ENCODE measurements at regions not wholly inside any gene's neighbourhood (a gene's known extent, or its start where the extent isn't known, plus 50 kb on each side); places are given as distances from the start of the nearest gene placed in this dataset.
"Not testable (repeated sequence)": the region's sequence is repeated elsewhere in the genome, so short reads cannot be mapped to it uniquely, and the experiment has no call there.

DNA sequence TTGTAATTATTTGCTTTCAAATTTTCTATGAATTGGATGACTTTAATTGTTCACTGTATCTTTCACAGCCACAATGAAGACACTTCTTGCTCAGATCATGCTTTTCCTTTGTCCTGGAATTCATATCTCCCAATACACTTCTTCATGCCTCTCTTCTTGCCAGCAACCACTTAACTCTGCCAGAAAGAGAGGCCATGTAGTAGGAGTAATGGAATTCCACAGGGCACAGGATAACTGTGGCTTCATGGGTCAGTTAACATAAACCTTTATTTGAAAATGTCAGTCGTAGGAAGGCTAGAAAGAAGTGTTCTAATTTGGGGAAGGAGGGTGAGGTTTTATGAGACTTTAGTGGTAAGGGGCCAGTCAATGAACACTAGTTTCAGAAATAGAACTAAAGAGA, 190.3 kb downstream of the TMEM167A start:
- no peak for DNase-seq

DNA sequence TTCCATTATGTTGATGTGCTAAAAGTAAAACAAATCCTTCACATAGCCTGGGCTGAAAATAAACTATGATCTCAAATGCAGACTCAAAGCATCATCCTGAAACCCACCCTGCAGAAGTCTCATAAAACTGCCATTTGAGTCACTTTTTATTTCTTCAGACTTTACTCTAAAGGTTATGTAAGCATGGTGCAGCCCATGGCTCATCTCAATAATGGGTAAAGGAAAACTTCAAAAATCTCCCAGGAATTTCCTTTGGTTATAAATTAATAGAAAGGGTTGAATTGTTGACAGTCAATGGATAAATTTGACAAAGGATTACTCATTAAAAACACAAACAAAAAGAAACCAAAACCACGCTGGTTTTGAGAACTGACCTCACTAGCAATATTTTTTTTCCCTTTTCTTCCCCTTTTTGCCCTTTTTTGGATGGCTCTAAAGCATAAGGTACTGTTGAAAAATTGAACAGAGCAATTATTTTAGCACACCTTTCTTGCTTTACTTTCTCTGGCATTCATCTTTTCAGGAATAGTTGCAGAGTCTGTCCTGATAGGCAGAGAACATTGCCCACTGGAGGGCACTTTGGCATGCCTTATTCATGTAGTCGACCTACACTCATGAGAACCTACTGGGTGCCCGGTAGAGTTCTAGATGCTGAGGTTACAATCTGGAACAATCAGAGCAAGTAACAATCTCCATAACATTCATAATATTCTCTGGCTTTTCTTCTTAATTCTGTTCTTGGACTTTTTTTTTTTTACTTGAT, 191.4 kb downstream of the TMEM167A start:
- DNase-seq = no peak

DNA sequence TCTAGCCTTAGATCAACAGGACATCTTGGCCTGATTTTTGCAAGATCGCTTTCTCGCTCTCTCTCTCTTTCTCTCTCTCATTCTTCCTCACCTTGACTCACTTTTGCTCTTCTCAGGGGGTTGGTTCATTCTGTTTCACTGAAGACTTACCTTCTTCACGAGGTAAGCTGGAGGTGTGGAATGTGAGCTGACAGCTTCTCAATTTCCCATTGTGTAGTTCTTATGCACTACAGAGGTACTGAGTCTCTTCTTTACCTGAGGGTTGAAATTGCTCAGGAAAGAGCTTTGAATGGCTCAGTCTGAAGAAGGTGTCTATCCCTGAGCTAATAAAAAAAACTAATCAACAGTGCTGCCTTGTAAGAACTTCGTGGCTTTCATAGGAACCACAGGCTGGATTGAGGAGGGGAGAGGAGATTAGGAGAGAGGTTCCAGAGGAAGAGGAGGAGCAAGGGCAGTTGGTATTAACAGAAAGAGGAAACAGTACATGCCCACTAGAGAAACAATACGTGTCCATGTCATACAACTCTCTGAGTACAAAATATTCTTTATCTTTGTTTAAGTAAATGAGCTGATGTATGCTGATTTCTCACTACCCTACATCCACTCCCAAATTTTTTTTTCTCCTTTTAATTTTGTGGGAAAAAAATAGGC, 192.2 kb downstream of the TMEM167A start:
- no peak for DNase-seq

DNA sequence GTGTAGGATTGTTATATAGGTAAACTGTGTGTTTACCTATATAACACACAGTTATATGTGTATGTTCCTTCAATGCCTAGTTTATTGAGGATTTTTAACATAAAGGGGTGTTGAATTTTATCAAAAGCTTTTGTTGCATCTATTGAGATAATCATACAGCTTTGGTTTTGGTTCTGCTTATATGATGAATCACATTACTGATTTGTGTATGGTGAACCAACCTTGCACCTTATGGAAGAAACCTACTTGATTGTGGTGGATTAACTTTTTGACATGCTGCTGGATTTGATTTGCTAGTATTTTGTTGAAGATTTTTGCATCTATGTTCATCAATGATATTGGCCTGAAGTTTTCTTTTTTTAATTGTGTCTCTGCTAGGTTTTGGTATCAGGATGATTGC, 194.9 kb downstream of the TMEM167A start:
- no peak for DNase-seq

DNA sequence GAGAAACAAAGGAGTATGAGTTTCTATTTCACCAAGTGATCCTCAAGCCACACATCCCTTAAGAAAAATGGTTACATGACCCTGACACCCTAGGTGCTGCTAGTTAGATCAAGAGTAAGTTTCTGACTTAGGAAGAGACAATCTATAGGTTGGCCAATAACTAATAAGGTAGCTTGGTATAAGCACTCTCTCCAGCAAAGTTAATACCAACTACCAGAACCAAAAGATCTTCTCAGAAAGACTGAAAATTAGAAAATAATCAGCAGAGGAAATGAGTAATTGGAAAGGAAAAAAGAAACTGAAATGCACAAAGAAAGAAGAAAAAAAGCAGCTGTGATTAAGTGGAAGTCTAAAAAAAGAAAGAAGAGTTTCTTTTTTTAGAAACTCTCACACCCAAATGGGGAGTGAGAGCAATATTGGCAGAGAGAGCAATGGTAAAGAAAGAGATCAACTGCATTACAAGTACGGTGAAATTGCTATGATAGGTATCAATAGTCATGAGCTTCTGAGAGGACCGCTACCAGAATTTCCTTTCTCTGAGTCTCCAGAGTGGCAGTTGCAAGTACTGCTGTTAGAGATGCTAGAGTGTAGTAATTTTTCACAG, 195.5 kb downstream of the TMEM167A start:
- no peak for DNase-seq

DNA sequence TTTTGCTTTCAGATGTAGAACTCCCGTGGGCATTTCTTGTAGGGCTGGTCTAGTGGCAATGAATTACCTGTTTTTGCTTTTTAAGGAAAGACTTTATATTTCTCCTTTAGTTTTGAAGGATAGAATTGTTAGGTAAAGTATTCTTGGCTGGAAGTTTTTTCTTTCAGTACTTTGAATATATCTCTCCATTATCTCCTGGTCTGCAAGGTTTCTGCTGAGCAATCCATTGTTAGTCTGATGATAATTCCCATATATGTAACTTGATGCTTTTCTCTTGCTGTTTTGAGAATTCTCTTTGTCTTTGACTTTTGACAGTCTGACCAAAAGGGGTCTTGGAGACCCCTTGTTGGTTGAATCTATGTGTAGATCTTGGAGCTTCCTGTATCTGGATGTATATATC, 198.1 kb downstream of the TMEM167A start:
- no peak for DNase-seq

DNA sequence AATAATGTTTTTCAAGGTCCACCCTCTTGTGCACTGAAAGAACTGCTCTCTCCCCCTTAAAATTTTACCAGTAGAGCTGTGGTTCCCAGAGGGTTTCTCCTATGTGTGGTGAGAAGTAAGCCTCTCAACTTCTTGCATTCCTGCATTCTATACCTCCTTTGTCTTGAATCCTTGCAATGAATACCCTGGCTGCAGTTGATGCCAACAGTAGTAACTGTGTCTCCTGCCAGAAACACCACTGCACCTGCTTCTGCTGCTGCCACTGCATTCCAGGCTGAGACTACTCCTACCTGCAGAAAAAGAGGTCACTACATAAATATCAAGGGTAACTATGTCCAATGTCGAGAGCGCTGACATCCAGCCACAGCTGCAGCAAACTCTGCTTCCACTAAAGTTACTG, 203.7 kb downstream of the TMEM167A start:
- DNase-seq = no peak

DNA sequence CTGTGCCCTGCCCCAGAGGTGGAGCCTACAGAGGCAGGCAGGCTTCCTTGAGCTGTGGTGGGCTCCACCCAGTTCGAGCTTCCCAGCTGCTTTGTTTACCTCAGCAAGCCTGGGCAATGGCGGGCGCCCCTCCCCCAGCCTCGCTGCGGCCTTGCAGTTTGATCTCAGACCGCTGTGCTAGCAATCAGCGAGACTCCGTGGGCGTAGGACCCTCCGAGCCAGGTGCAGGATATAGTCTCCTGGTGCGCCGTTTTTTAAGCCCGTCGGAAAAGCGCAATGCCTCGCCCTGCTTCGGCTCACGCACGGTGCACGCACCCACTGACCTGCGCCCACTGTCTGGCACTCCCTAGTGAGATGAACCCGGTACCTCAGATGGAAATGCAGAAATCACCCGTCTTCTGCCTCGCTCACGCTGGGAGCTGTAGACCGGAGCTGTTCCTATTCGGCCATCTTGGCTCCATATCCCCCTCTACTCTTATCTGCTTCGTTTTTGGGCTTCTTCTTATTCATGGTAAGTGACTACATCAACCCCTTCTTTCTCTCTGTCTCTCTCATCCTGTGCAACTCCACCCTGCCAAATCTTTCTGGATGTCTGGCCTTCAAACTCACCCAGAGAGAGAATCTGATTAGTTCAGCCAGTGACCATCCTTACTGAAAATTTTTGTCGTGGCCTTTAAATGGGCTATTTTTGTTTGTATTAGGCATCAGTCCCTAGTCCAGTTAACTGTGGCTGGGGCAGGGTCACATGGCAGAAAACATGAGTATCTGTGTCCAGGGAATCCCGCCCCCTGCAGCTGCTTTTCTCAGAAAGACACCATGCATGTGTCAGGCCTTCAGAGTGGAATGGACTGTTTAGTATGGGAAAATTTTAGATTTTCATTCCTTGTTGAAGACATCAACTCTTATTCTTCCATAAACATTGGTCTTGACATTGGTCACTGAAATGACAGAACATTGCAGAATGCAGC, 204.6 kb downstream of the TMEM167A start:
- DNase-seq = not testable (repeated sequence)

DNA sequence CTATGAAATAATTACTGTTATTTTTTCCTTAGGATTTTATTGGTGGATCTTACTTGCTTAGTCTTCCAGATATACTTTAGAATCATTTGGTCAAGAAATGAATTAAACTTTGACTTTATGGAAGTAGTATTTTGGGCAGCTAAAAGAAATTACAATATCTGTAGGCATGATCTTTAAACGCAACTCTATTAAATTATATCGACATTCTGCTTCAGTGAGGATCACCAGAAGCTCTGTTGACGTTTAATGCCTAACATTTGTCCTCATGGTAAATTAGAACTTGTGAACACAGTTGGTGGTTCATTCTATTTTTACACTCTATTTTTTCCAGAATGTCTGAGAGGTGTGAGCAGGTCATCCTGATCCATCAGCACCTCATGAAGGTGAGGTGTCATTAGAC, 211.6 kb downstream of the TMEM167A start:
- DNase-seq = no peak

DNA sequence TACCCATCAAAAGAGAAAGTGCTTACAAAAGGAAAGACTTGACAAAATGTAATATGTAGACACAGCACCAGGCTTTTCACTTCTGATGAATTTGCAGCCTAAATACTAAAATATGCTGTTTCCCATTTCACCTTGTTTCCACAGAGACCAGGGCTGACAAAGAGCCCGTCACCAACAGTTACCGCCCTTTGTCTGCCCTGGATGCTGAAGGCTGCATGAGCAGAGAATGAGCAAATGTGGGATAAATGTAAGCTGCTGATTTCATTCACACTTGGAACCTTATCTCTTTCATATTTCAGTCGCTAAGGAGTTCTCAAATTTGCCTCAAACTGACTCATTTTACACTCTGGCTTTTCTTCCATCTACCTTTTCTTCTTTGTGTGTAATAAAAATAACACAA, 213.9 kb downstream of the TMEM167A start:
- no peak for DNase-seq

DNA sequence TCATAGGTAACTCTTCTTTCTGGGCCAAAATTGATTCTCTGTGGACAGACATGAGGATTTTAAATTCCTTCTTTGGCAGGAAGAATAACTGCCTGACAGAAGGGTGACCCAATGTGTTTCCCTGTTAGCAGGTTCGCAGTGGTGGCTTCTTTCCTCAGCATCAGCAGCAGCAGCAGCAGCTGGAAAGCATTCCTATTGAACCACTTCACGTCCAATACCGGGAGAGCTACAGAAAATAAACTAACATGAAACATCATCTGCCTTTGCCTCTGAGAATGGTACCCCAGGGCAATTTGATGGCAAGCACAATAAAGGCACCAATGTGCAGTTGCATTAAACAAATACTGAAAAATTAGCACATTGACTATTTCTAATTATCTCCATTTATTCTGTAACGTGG, 214.5 kb downstream of the TMEM167A start:
- DNase-seq = no peak

DNA sequence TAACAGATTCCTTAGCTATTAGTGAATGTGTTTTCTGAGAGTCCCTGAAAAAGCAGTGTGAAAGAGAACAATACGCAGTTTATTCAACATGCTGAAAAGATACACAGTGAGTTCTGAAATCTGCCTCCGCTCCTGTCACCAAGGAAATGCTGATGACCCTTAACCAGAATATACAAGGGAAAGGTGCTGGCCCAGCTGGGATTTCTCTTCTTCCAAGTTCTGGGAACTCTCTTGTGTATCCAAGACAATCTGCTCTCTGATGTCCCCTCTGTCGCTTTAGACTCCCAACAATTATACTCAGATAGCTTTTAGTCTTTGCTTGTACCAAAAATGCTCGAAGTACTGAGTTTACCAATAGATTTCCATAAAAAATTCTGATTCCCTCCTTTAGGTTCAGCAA, 214.9 kb downstream of the TMEM167A start:
- DNase-seq = no peak

DNA sequence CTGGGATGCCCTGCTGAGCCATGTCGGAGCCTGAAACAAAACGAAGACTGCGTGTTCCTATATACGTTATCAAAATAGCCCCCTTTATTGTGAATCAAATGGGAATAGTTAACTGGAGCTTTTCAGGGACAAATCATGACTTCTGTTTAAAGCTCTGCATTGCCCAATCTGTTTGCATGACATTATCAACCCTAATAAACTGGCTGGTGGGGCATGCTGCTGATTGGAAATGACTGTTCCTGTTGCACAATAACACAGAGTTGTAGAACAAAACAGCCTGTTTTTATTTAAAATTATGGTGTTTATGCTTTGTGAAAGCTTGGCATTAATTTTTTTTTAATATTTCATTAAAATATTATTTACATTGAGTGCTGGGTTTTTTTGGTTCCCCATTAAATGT, 215.5 kb downstream of the TMEM167A start:
- no peak for DNase-seq

DNA sequence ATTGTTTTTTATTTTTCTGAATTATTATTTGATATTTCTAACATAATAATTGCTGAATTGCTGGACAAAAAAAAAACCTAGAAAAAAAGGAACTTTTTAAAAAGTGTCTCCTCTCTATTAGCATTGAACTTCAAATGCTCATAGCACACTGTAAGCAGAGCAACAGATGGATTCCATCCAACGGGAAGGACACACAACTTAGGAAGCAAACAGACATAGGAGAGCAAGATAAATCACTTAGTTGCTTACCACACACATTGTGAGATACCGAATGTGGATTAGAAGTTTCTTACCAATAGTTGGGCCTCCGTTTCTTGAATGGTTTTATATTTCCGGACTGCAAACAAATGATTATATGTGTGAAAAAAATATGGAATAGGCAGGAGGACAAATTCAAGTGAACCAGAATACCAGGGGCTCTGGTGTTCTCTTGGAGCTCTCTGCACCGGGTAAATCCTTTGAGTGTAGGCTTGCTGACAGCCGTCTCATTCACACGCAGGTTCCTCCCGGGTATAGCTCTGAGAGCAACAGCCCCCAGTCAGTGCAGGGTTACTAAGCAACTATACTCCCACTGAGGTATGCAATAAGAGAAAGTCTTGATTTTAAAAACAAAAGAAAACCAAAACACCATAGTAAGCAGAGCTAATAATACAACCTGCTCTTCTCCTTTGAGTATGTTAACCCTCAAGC, 217.6 kb downstream of the TMEM167A start:
- no peak for DNase-seq

DNA sequence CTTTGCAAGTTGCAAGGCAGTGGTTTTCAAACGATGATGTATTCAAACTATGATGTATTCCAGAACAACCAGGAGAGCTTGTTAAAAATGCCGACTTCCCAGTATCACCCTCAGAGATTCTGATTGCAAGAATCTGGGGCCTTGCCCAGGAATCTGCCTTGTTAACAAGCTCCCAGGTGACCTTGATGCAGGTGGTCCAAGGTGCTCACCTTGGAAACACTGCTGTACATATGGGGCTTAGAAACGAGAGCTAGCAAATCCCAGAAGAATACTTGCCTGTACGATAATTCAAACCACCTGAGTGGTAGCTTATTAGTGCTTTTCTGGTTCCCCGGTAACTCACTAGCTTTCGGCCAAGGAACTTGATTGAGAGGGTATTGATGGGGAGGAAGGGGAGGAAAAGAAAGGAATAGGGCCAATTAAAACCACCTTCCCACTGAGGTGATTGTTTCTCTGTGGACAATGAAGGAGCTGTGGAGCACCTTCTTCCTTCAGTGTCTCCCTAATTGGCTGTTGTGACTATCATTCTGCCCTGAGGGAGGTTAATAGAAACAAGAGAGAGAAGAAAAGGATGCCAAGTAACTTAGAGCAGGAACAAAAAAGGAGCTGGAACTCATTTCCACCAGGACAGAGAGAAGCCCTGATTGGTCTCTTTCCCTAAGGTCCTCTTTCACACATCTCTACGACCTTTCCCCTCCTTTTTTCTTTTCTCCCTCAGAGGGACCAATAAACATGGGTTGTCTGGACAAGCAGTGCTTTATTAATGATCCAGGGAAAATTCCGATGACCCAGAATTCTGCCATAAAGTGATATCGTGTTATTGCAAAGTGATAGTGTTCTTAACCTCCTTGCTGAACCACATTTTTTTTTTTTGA, 218.8 kb downstream of the TMEM167A start:
- DNase-seq = peak; percentile 56

DNA sequence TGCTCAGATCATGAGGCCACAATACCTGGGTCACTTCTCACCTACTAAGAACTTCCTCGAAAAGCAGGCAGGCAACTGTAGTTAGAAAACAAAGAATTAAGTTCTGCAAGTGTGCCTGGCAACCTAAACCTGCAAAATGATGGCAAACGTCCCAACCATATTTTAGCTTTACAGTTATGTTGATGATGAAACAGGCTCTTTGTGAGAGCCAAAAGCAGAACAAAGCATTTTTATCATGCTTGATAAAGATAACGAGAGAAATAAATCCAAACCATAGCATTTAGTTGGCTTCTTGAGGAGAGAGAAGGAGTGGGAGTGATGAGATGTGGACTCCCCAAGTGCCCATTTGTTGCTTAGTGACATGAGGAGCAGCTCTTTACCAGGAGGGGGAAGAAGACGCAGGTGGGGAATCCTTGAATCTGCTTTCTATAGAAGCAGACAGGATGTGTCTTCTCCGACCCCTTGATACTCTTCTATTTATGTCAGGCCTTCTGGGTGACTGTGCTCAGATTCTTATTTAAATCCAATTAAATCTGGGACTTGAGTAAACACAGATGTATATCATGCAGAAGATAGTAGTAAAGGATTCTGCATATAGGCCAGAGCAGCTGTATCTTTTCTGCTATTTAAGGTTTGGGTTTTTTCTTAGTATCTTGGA, 221.2 kb downstream of the TMEM167A start:
- peak; percentile 43 for DNase-seq

DNA sequence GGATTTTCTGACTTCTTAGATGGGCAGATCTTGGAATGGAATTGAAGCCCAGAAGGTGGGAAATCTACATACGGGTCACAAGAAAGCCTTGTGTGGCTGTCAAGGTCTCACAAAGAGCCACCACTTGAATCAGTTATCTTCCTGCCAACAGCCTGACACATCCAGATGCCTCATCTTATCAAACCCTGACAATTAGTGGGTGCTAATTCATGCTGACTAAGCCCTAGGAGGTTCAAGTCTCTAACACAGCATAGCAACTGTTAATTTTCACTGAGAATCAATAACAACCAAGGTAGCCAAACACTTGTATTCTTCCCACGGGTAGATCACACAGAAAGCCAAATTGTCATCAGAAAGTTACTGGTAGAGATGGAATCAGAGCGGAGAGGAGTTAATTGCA, 222.2 kb downstream of the TMEM167A start:
- DNase-seq = no peak

DNA sequence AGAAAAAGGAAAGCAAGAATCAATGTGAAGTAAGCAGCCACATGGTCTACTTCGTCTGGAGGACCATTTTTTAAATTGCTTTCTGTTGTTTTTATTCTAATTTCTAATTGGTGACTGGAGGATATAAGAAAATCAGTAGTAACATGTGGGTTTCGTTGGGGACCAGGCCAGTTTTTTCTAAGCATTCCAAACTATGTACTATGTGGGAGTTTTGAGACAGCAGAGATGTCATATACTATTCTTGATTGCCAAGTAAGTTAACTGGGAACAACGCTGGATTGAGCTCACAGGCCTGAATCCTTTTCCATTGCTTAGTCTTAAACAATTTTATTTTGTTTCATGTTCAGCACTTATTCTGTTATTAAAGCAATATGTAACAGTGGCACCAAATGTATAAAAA, 225.7 kb downstream of the TMEM167A start:
- no peak for DNase-seq

DNA sequence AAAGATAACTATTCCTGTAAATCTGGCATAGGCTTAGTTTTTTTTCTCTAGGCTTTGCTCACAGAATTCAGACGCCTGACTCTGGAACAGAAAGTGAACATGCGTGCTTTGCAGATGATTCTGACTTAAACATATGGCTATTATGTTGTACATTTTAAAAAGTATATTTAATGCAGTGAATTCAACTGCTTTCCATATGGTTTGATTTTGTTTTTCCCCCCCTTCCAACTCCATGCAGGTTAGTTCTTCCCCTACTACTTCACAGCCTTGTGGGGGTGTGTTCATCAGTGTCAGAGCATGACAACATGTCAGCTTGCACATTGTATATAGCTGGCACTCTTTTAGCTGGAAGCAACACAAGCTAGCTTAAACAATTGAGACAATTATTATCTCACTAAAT, 226.8 kb downstream of the TMEM167A start:
- no peak for DNase-seq

DNA sequence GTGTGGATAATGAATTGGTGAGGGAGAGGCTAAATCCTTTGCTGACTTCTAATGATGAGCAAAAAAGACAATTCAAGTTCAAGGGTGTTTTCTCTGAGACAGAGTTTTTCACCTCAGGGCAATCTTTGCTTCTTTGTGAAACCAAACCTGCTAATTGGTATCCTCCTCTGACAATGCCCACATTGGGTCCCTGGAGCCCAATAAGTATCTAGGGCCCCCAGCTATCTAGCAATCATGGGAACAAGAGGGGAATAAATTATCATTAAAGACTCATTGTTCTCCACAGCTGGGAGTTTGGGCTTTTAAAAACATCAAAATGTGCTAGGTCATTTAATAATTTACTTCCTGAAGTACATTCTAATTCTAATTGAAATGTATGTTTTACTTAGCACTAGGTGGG, 227.3 kb downstream of the TMEM167A start:
- no peak for DNase-seq

DNA sequence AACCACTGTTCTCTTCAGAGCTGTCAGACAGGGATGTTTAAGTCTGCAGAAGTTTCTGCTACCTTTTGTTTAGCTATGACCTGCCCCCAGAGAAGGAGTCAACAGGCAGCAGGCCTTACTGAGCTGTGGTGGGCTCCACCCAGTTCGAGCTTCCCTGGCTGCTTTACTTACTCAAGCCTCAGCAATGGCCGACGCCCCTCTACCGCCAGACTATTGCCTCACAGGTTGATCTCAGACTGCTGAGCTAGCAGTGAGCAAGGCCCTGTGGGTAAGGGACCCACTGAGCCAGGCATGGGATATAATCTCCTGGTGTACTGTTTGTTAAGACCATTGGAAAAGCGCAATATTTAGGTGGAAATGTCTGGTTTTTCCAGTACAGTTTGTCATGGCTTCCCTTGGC, 229.6 kb downstream of the TMEM167A start:
- no peak for DNase-seq

All from left hindlimb (tissue), 1 donor.